GM19452 (cell line): ENCODE measurements at regions not wholly inside any gene's neighbourhood (a gene's known extent, or its start where the extent isn't known, plus 50 kb on each side); places are given as distances from the start of the nearest gene placed in this dataset.

Experiments
- ATAC-seq: cut with Tn5 transposase; IDR thresholded peaks from one replicate; pipeline ENCODE4 v1.9.1; 2021; ENCODE audit not compliant: unreplicated experiment

GRCh38 chr9:79284081-79284480 lies 287.7 kb upstream of the TLE4 start:
- ATAC-seq = no peak

- no peak for ATAC-seq
Observed at GRCh38 chr9:79286992-79287707, 284.6 kb upstream of the TLE4 start.

- ATAC-seq = no peak
Observed at GRCh38 chr9:79287708-79288290, 284.0 kb upstream of the TLE4 start.

GRCh38 chr9:79289856-79290255 lies 281.9 kb upstream of the TLE4 start:
- ATAC-seq = no peak

GRCh38 chr9:79292731-79293280 lies 279.0 kb upstream of the TLE4 start:
- ATAC-seq = no peak

GRCh38 chr9:79300068-79300467 lies 271.7 kb upstream of the TLE4 start:
- no peak for ATAC-seq

GRCh38 chr9:79301085-79301484 lies 270.7 kb upstream of the TLE4 start:
- ATAC-seq = no peak

GRCh38 chr9:79301551-79302391 lies 270.0 kb upstream of the TLE4 start:
- no peak for ATAC-seq

GRCh38 chr9:79302569-79302968 lies 269.2 kb upstream of the TLE4 start:
- ATAC-seq = no peak

- no peak for ATAC-seq
Observed at GRCh38 chr9:79308012-79308411, 263.8 kb upstream of the TLE4 start.

- ATAC-seq = no peak
Observed at GRCh38 chr9:79312686-79313421, 258.9 kb upstream of the TLE4 start.

GRCh38 chr9:79325501-79325900 lies 246.3 kb upstream of the TLE4 start:
- no peak for ATAC-seq

GRCh38 chr9:79329861-79330260 lies 241.9 kb upstream of the TLE4 start:
- no peak for ATAC-seq

GRCh38 chr9:79334001-79334400 lies 237.8 kb upstream of the TLE4 start:
- no peak for ATAC-seq

- no peak for ATAC-seq
Observed at GRCh38 chr9:79334711-79335110, 237.1 kb upstream of the TLE4 start.

- no peak for ATAC-seq
Observed at GRCh38 chr9:79335987-79336386, 235.8 kb upstream of the TLE4 start.

GRCh38 chr9:79341561-79341960 lies 230.2 kb upstream of the TLE4 start:
- no peak for ATAC-seq

GRCh38 chr9:79346350-79347020 lies 225.3 kb upstream of the TLE4 start:
- ATAC-seq = no peak

- no peak for ATAC-seq
Observed at GRCh38 chr9:79352322-79352721, 219.4 kb upstream of the TLE4 start.

- no peak for ATAC-seq
Observed at GRCh38 chr9:79353856-79354520, 217.8 kb upstream of the TLE4 start.
